Aorta (tissue), 5 donors: ENCODE measurements at regions not wholly inside any gene's neighbourhood (a gene's known extent, or its start where the extent isn't known, plus 50 kb on each side); places are given as distances from the start of the nearest gene placed in this dataset.

Experiments
- ATAC-seq: fragments of 200-7000 bp; cut with Tn5 transposase; one replicate; pipeline ENCODE4 v1.9.1; 2022; ENCODE audit warnings: moderate library complexity; ENCODE audit not compliant: low FRiP score
- DNase-seq, 2 donors: peaks; one replicate each; pipeline ENCODE4 v3.0.0-alpha.2; 2020
- H3K27ac ChIP-seq, 2 donors: one replicate each; pipeline ENCODE4 v1.5.1; 2013; ENCODE audit warnings: low read length in 2 of 2, mild to moderate bottlenecking in 2 of 2, moderate library complexity in 2 of 2, control low read depth in 1 of 2, inconsistent platforms in 1 of 2, low read depth in 1 of 2
- H3K27me3 ChIP-seq, 2 donors: one replicate each; pipeline ENCODE4 v1.6.1; 2013; ENCODE audit warnings: control low read depth in 1 of 2, low read length in 1 of 2, mild to moderate bottlenecking in 1 of 2, moderate library complexity in 1 of 2; ENCODE audit not compliant: insufficient read depth in 2 of 2, control insufficient read depth in 1 of 2
- H3K36me3 ChIP-seq, 2 donors: one replicate each; pipeline ENCODE4 v1.6.1; 2013; ENCODE audit warnings: control low read depth in 1 of 2, low read length in 1 of 2, mild to moderate bottlenecking in 1 of 2; ENCODE audit not compliant: insufficient read depth in 2 of 2, control insufficient read depth in 1 of 2
- H3K4me1 ChIP-seq, 2 donors: one replicate each; pipeline ENCODE4 v1.6.1; 2013; ENCODE audit warnings: low read length in 2 of 2, control low read depth in 1 of 2, mild to moderate bottlenecking in 1 of 2, moderate library complexity in 1 of 2; ENCODE audit not compliant: insufficient read depth in 2 of 2, control insufficient read depth in 1 of 2
- H3K4me3 ChIP-seq, 2 donors: one replicate each; pipeline ENCODE4 v1.5.1; 2013; ENCODE audit warnings: low read length in 2 of 2, control low read depth in 1 of 2, mild to moderate bottlenecking in 1 of 2
- H3K9me3 ChIP-seq: one replicate; pipeline ENCODE4 v1.6.1; 2013; ENCODE audit warnings: mild to moderate bottlenecking, low read length; ENCODE audit not compliant: control insufficient read depth
- WGBS, 2 donors: extraction: QIAGEN DNeasy Blood & Tissue Kit; methylation state at CpG; one replicate each; pipeline ENCODE4 v1.1.7; 2013; 5-methylcytosine and 5-hydroxymethylcytosine counted together
- intact Hi-C, 2 donors: fragments of 100-400 bp; cut with DNase I; formaldehyde crosslinking; loops; one replicate each; pipeline versions ENCODE4 v1.14.2 to v1.15.0; 2022
- donor health status: healthy with polysubstance abuse.
- donor health status: Bipolar disorder and iron deficiency.
- donor health status: DM: no; HTN: no; CAD: no.
- donor health status: DM: no; HTN: no; CAD: no.
- donor health status: DM: yes; HTN: yes; CAD: no.

DNA sequence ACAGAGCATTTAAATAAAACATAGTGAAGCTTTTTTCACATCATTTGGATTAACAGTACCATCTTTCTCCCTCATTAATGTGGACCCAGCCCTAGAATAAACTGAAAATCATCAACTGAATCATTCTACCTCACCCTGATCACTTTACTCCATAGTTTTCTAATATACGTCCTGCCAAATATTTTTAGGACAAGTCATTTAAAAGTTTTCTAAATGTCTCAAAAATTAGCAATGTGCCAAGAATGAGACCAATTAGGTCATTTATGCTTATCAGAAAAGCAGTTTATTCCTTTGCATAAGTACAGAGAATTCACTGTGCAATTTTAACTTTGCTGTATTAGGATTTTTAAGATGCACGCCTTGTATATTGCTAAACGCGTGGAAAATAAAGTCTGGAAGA is 284.4 kb downstream of the PIK3R1 start:
- Histone ChIP-seq H3K36me3 (no peaks in the 10 kb centered on the region), H3K4me3 (no peak overlapping the region), H3K4me1 (peaks cover 0 to 2% of the 10 kb centered on the region in 2 donors), H3K9me3 (peaks cover 2% of the 10 kb centered on the region), H3K27me3 (no peaks in the 10 kb centered on the region), H3K27ac (no peak overlapping the region)
- no peak for DNase-seq
- ATAC-seq = no peak
- intact Hi-C loops = no loop called here
- 7 to 16% methylated on average over 4 of the region's 4 CpGs for WGBS, 2 donors

DNA sequence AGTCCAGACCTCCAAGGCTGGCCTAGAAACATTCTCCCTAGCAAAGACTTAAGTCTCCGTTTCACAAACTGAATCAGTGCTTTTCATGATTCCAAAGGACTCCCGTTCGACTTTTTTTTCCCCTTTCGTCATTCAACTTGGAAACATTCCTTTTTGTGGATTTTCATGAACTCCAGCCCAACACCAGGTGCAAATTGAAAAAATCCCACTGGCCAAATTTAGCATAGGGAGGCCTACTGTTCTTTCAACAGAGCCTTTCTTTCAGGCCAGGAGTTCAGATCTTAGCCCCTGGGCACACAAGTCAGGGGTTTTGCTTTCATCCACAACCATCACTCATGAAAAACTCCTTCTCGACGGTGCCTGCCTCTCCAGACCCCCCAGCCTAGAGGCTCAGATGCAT is 285.3 kb downstream of the PIK3R1 start:
- DNase-seq (no peak), ATAC-seq (no peak)
- Histone ChIP-seq H3K36me3 (no peaks in the 10 kb centered on the region), H3K4me1 (peaks cover 0 to 2% of the 10 kb centered on the region in 2 donors), H3K27ac (no peak overlapping the region), H3K27me3 (no peaks in the 10 kb centered on the region), H3K9me3 (peaks cover 2% of the 10 kb centered on the region), H3K4me3 (no peak overlapping the region)
- WGBS, 2 donors = 60 to 75% methylated on average over 6 of the region's 6 CpGs
- intact Hi-C loops = no loop called here

DNA sequence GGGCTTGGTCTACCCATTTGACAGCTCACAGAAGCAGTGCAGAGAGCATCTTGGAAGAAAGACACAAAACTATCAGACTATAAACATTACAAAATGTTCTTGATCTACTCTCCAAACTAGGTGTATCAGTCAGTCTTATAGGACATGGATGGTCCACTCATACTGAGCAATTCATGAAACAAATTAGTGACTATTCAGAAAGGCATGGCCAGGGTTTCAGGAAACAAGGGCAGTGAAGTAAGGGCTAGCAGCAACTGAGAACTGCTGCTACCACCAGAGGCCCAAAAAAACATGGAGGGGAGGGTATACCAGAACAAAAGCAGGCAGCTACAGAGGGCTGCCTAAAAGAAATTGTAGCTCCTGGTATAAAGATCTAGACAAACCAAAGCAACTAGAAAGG is 287.0 kb downstream of the PIK3R1 start:
- Histone ChIP-seq H3K36me3 (no peaks in the 10 kb centered on the region), H3K9me3 (peaks cover 2% of the 10 kb centered on the region), H3K27ac (no peak overlapping the region), H3K27me3 (no peaks in the 10 kb centered on the region), H3K4me3 (no peak overlapping the region), H3K4me1 (peaks cover 0 to 2% of the 10 kb centered on the region in 2 donors)
- intact Hi-C loops = no loop called here
- DNase-seq (no peak), ATAC-seq (no peak)

DNA sequence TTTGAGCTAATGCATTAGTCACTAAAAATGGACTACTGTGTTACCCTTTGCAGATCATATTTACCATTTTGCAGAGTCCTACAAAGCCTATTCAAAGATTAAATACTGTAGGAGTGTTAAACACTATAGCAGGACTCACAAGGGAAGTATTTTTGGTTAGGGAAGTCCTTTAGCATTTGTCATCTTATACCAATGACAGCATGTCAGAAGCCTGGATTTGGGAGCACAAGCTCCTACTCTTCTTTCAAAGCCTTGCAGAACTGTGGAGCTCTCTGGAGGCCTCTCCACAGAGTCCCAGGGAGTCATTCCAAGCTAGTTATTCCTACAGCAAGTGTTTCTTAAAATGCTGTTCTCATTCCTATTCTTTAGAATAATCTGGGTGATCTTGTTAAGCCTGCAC is 288.8 kb downstream of the PIK3R1 start:
- no peaks in the 10 kb centered on the region for H3K9me3 ChIP-seq
- no peak for ATAC-seq
- no peak for DNase-seq
- H3K4me3 ChIP-seq = no peak overlapping the region
- H3K27ac ChIP-seq = no peak overlapping the region
- H3K4me1 ChIP-seq = peaks cover 0 to 2% of the 10 kb centered on the region in 2 donors
- no peaks in the 10 kb centered on the region for H3K36me3 ChIP-seq
- intact Hi-C loops = no loop called here
- H3K27me3 ChIP-seq = no peaks in the 10 kb centered on the region

DNA sequence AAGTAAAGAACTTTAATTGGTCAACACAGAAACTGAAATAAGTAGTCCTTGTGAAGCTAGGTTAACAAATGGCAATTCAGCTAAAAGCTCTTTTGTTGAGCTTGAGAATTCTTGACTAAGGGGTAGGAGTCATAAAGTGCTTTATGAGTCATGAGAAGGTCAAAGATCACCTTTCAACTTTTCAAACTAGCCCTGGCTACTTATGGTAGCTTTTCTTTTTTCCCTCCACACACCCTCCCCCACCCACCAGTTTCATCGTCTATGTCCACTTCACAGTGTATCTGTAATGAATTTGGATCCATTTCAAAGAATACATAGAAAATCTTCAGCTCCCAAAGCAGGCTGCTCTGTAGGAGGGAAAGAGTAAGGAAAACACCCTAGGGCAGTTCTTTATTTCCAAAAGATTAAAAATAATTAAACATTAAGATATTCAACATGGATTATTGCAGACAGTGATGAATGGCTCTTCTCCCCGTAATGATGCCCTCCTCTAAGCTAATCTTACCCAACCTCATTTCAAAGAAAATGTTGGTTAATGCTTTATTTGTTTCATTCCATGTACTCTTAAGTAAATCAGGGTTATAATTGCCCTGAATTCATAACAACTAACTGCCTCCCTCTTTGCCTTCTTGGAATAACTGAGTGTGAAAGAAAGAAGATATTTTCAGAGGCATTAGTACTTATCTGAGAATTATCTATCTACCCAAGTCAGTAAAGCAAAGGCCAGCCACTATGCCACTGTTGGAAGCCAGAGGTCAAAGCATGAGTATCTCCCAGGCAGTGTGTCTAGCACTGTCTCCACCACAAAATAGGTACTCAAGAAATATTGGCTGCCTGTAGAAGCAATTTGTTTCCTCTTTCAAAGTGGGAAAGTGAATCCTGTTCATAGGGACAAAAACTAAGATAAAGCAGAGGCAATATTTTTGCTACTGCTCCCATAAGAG is 290.6 kb downstream of the PIK3R1 start:
- 35 to 41% methylated on average over 2 of the region's 2 CpGs for WGBS, 2 donors
- Histone ChIP-seq H3K36me3 (no peaks in the 10 kb centered on the region), H3K4me1 (no peaks in the 10 kb centered on the region), H3K27me3 (no peaks in the 10 kb centered on the region), H3K9me3 (no peaks in the 10 kb centered on the region), H3K27ac (no peak overlapping the region), H3K4me3 (no peak overlapping the region)
- intact Hi-C loops = no loop called here
- ATAC-seq (no peak), DNase-seq (no peak)

DNA sequence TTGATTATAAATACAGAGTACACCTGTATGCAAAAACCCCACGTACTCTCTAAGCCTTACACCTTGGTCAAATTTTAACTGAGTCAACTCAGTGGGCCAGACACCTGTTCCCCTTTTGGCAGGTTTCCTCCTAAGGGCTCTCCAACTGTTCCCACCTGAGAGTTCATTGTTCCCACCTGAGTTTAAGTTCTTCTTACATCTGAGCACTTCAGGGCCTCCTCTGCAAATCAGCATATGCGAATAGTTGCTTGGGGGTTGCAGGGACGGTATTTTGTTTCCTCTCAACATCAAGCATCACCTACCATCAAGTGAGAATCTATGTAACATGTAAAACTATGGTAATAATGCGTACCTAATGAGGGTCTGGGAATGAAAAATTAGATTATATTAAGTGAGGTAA is 300.0 kb downstream of the PIK3R1 start:
- Histone ChIP-seq H3K27ac (no peak overlapping the region), H3K4me3 (no peak overlapping the region), H3K4me1 (no peaks in the 10 kb centered on the region), H3K36me3 (no peaks in the 10 kb centered on the region), H3K27me3 (no peaks in the 10 kb centered on the region), H3K9me3 (no peaks in the 10 kb centered on the region)
- no peak for DNase-seq
- ATAC-seq = no peak
- intact Hi-C loops = no loop called here
- 89 to 94% methylated on average over 4 of the region's 4 CpGs for WGBS, 2 donors

DNA sequence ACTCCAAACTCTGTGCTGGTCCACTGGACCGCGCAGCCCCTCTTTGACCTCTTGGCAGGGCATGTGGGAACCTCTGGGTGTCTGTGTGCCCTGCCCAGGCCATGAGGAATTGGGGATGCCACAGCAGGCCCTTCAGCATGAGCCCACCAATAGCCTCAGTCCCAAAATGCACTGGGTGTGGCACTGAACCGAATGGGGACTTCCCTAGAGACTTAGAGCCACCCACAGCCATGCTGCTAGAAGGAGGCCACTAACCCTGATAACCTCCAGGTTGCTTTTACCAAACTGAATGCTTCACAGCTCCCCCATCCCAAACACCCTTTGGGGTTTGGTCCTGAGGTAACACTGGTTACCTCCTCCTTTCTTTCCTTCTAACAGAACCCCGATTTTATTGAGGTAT is 302.7 kb downstream of the PIK3R1 start:
- intact Hi-C loops = no loop called here
- H3K36me3 ChIP-seq = no peaks in the 10 kb centered on the region
- ATAC-seq (no peak), DNase-seq (no peak)
- 90 to 95% methylated on average over 4 of the region's 4 CpGs for WGBS, 2 donors
- H3K4me1 ChIP-seq = no peaks in the 10 kb centered on the region
- H3K27ac ChIP-seq = no peak overlapping the region
- H3K9me3 ChIP-seq = no peaks in the 10 kb centered on the region
- no peak overlapping the region for H3K4me3 ChIP-seq
- no peaks in the 10 kb centered on the region for H3K27me3 ChIP-seq

DNA sequence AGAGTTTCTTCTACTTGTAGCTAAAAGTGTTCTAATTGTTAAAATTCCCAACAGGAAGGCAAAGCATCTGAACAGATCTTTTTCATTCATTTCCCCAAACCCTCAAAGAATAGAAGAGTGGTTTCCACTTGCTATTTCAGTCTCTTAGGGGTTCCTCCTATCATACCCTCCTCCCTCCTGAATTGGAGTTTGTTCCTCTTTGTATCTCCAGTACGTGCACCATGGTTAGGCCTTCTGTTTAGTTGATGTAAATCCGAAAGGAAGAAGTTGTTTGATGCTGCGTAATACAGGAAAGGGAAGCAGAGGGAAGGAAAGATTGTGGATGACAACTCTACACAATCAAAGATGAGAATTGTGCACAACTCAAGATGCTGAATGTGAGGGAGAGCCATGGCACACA is 303.6 kb downstream of the PIK3R1 start:
- WGBS, 2 donors = 86 to 96% methylated on average over 3 of the region's 3 CpGs
- ATAC-seq (no peak), DNase-seq (no peak)
- H3K4me3 ChIP-seq = no peak overlapping the region
- H3K36me3 ChIP-seq = no peaks in the 10 kb centered on the region
- intact Hi-C loops = no loop called here
- no peak overlapping the region for H3K27ac ChIP-seq
- H3K27me3 ChIP-seq = no peaks in the 10 kb centered on the region
- no peaks in the 10 kb centered on the region for H3K9me3 ChIP-seq
- H3K4me1 ChIP-seq = no peaks in the 10 kb centered on the region

DNA sequence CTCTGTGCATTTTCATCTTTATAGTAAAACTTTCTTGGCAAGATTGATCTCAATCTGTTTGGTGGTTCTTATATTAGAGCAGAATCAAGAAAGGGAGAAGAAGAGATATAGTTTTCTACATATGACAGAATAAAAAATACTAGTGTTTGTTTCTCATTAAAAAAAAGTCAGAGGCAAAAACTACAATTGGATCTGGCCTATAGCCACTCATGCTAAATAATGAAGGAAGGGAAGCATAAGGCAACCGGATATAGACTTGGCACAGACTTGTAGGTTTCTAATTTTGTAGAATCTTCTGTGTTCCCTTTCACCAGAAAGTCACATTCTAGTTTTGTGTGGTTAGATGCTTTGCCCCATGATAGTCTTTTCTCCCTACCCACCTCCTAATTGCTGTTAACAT is 306.2 kb downstream of the PIK3R1 start:
- H3K4me1 ChIP-seq = no peaks in the 10 kb centered on the region
- H3K27me3 ChIP-seq = no peaks in the 10 kb centered on the region
- no peak overlapping the region for H3K4me3 ChIP-seq
- intact Hi-C loops = no loop called here
- H3K36me3 ChIP-seq = no peaks in the 10 kb centered on the region
- 36 to 48% methylated on average over 1 of the region's 1 CpG for WGBS, 2 donors
- ATAC-seq = no peak
- H3K27ac ChIP-seq = no peak overlapping the region
- DNase-seq = no peak
- H3K9me3 ChIP-seq = no peaks in the 10 kb centered on the region
